ENCODE measurements at regions not wholly inside any gene's neighbourhood (a gene's known extent, or its start where the extent isn't known, plus 50 kb on each side); places are given as distances from the start of the nearest gene placed in this dataset.
"Not testable (repeated sequence)": the region's sequence is repeated elsewhere in the genome, so short reads cannot be mapped to it uniquely, and the experiment has no call there.

DNA sequence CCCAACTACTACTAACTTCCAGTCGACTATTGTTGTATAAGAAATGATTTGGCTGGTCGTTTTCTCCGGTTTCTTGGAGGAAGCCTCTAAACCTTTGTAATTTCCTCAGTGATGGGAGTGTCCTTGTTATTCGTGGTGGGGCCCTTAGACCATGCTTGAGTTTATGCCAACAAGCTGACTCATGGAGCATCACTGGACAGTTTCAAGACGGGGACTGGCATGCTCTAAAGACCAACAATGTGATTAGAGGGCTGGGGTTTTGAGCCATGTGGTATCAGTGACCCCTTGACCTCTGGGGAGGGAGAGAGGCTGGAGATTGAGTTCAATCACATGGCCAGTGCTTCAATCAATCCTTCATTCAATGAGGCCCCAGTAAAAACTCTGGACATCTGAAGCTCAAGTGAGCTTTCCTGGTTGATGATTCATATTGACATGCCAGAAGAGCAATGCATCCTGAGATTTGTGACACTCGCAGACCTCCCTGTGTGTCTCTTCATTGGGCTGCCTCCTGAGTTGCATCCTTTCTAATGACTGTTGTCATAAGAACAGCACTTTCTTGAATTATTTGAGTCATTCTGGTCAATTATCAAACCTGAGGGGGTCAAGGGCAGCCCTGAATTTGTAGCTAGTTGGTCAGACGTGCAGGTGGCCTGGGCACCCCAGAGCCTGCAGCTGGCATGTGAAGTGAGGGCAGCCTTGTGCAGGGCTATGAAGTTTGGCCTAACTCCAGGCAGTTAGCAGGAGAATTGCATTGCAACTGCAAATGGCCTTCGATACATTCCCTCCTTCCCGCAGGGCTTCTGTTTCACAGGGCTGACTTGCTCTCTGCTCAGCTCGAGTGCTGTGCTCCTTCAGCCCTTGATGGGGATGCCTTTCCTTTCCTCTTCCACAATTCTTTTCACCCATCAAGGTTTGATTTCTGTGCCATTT lies 246.5 kb downstream of the FGF9 start:
- no peak for DNase-seq

DNA sequence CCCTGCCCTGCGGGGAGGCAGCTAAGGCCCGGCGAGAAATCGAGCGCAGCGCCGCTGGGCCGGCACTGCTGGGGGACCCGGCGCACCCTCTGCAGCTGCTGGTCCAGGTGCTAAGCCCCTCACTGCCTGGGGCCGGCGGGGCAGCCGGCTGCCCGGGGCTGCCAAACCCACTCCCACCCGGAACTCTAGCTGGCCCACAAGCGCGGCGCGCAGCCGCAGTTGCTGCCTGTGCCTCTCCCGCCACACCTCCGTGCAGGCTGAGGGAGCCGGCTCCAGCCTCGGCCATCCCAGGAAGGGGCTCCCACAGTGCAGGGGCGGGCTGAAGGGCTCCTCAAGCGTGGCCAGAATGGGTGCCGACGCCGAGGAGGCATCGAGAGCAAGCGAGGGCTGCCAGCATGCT lies 249.9 kb downstream of the FGF9 start:
- not testable (repeated sequence) for DNase-seq

DNA sequence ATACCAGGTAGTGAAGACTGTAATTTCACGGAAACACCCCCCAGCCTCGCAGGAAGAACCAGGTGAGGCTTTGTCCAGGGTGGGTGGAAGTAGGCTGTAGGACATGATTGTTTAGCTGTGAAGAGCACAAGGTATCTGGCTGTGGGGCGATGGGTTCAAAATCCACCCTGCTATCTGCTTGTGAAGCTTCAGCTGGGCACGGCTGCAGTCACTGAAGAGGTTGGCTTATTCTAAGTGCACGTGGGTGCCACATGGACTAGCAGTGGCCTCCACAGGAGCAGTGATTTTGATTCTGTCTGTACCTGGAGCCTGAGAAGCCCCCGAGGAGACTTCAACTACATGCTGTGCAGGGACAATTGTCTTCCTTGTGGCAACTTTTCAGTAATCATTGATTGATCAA lies 254.1 kb downstream of the FGF9 start:
- no peak for DNase-seq

DNA sequence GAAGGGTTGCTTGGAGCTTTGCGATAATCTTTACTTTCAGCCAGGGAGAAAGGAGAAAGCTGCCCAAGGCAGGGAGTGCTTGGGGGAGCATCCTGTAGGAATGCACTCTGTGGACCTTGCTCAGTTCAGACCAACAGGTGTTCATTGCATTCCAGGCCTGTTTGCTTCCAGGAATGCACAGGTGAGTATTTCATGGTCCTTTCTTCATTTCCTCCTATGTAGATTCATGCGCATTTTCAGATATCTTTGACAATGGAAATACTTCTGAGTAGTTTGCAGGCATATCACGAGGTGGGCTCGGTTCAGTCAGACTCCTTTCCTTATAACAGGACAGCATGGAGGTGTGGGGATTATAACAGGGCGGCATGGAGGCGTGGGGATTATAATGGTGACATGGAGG lies 254.8 kb downstream of the FGF9 start:
- no peak for DNase-seq

DNA sequence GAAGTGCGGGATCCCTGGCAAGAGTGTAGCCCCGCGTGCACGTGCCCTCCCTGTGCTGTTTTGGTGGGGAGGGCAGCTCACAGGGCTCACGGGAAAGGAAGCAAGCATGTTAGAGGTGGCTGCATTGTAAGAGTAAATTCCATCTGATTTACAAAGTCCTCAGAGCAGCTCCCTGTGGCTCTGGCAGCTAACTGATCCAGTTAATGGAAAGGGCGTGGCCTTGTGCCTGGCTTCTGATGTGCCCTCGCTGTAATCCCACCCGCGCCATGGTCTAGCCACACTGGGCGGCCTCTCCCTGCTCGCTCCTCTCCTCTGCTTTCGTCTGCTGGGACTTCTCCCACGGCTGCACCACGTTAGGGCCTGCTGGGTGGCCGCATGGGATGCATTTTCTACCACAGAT lies 258.5 kb downstream of the FGF9 start:
- DNase-seq: no peak

DNA sequence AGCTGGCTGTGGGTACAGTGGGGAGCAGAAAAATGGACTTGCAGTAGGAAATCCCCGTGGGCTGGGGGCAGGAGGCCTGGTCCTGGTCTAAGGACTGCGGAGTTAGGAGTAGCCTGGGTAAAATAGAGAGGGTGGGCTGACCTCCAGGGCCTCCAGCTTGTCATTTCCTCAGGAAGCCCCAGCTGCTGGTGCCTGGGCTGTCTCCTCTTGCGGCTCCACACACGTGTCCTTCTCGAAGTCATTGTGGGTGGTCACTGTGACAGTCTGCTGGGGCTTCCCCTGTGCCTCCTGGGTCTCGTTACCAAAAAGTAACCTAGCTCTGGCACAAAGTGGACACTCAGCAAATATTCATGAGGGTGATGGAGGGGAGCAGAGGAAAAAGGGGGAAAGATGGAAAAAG lies 259.7 kb downstream of the FGF9 start:
- no peak for DNase-seq

DNA sequence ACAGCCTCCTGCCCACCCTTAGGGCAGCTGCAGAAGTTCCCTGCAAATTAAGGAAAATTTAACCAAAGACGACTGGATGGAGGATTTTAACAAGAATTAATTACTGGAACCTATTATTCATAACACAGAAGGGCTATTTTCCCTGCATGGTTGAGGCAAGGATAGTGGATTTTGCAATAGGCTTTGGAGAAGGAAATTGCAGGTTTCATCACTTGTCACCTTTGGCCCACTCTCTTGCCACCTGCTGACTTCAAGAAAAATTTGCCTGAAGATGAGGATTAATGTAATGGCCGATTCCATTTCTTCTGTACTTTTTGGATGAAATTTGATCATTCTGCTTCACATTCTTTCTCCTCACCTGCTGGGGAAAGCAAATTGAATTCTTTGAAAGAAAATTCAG lies 261.7 kb downstream of the FGF9 start:
- no peak for DNase-seq

DNA sequence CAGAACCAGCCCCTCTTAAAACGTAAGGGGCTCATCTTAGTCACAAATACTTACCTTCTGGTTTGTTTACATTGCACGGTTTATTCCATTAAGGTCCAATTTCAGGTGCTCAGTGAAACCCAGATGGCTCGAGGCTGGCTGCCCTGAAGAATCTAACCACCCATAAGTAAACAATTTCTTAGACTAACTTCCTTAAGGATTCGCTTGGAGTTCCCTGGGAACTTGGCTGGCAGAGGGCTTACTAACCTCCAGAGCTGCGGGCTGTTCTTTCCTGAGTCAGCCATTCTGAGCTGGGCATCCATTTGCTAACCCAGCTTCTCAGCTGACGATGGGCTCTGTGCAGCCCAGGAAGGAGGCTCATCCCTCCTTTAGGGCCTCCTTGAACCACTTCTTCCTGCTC lies 262.1 kb downstream of the FGF9 start:
- no peak for DNase-seq

DNA sequence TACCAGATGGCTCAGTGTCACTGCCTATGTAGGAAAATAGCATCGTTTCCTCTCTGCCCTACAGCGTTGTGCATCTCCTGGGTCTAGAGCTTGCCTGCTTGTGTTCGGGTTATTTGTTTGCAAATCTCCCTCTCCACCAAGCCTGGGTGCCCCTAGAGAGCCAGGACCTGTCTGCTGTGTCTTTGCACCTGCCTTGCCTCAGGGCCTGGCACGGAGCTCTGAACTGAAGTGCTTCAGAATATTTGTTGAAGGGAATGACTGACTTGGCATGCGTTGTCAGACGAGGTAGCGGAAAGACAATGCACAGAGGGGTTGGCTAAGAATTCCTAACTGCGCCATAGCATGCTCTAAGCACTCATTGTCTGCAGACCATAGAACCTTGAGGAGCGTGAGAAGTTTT lies 263.4 kb downstream of the FGF9 start:
- no peak for DNase-seq

DNA sequence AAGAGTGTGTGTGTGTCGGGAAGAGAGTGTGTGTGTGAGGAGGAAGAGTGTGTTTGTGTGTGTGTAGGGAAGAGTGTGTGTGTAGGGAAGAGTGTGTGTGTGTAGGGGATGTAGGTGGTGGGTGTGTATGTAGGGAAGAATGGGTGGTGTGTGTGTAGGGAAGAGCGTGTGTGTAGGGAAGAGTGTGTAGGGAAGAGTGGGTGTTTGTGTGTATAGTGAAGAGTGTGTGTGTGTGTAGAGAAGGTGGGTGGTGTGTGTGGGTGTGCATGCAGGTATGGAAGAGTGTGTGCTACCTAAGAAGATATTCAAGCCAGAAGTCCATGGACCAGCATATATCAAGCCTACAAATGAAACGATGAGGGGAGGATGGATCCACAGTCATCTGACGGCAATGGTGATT lies 265.8 kb downstream of the FGF9 start:
- no peak for DNase-seq

DNA sequence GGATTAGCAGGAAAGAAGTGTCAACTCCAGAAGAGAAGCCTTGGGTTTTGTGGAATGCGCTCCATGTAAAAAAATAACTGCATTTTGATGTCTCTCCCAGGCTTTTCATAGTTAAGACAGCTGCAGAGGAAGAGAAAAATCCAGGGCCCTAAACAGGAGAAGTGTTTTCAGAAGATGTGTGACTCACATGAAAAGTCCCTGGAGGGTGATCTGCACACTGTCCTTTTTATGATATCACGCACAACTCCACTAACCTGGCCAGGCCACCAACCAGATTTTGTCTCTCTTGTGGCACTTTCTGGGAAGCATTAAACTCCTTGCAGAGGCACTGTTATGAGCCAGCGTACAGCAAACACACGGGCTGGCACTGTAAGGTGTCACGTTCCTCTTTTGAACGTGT lies 267.3 kb downstream of the FGF9 start:
- DNase-seq: no peak

DNA sequence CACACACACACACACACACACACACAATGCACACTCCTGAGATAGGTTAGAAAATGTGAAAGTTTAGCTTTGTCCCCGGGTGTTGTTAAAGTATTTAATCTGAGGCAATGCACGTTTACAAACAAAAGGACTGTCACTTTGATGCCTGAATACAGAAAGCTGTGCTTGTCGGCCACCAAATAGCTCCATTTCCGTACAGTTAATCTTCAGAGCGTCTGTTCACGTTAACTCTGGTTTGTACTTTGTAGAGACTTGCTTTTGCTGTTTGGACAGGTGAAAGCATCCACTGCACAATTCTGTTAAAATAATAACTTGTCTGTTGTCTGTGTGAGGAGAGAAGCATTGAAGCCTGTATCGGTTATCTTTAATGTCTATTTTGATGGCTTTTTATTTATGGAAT lies 267.8 kb downstream of the FGF9 start:
- DNase-seq: no peak

DNA sequence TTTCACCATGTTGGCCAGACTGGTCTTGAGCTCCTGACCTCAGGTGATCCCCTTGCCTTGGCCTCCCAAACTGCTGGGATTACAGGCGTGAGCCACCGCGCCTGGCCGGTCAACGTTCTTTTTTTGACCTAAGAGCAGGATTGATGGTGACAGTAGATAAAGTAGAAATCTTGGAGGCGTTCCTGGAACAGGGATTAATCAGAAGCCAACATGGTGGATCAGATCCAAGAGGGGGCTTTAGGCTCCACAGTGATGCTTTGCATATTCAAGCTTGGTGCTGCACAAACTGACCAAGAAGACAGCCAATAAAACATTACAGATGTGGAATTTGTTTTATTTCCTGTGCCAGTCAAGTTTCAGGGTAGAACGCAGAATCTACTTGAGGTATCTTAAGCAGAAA lies 271.2 kb downstream of the FGF9 start:
- no peak for DNase-seq

DNA sequence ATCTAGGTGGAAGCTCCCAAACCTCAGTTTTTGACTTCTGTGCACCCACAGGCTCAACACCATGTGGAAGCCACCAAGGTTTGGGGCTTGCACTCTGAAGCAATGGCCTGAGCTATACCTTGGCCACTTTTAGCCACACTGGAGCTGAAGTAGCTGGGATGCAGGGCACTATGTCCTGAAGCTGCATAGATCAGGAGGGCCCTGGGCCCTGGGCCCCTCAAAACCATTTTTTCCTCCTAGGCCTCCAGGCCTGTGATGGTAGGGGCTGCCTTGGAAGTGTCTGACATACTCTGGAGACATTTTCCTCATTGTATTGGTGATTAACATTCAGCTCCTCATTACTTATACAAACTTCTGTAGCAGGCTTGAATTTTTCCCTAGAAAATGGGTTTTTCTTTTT lies 273.7 kb downstream of the FGF9 start:
- DNase-seq: no peak

DNA sequence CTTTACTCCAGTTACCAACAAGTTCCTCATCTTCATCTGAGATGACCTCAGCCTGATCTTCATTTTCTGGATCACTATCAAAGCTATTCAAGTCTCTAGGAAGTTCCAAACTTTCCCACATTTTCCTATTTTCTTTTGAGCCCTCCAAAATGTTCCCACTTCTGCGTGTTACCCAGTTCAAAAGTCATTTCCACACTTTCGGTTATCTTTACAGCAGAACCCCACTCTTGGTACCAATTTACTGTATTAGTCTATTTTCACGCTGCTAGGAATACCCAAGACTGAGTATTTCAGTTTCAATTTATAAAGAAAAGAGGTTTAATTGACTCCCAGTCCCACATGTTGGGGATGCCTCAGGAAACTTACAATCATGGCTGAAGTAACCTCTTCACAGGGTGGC lies 274.3 kb downstream of the FGF9 start:
- DNase-seq: no peak

DNA sequence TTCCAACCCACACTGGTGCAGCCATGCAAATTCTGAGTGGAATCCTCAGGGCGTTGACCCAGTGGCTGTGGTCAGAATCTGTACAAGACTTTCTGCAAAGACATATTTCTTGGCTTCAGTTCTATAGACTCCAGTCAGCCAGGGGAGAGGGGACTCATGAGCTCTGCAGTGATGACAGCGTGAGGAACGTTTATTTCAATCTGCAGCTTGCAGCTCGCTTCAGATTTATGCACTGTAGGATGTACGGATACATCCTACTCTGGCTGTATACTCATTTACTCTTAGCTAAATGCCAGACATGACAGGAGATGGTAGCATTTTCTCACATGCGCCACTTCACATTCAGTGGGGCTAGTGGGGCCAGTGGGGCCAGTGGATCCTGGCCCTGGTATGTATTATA lies 276.1 kb downstream of the FGF9 start:
- no peak for DNase-seq

DNA sequence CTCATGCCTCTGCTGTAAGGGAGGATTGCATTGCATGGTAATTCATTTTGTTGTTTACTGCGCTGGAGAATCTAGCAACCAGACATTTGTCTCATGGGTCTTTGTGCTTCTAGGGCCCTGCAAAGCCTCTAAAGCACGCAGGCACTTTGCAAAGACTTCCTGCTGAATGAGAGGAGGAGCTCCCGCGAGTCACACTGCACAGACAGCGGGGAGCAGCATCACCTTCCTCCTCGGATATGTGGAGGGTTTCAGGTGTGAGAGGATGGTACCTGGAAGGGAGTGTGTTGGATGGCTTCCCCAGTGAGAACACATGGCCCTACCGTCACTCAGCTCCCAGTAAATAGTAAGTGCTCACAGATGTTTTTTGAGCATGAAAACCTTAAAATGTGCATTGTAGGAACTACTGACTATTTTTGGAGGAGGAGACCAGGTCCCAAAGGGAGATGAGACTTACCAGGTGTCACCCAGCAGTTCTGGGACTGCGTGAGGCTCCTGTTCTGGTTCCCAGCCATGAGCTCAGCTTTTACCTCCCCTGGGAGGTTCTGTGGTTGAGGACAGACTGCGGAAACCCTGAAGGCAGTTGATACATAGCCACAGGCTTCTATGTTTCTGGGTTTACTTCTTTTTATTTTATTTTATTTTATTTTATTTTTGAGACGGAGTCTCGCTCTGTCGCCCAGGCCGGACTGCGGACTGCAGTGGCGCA lies 278.0 kb downstream of the FGF9 start:
- no peak for DNase-seq

DNA sequence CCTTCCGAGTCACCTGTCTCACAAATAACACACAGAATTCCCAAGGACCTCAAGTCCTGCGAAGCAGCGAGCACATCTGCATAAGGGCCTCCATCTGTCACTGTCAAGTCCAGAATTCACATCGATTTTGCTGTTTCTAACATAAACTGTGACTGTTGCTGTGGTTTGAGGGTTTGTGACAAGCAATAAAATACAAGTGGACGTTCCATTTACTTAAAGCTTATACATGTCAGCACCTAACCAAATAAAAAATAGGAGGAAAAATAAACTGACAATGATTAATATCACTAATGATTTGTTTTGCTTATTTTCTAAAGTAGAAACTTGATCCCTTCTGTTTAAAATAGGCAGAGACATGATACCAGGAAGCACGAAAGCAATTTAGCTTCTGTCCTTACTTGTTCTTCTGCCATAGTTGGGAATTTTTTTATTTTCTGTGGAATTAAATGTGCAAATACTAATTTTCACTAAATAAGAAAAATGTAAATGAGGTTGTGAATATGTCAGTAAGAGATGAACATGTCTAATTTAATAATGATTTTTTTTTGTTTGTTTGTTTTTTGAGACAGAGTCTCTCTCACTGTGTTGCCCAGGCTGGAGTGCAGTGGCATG lies 279.1 kb downstream of the FGF9 start:
- DNase-seq: no peak

DNA sequence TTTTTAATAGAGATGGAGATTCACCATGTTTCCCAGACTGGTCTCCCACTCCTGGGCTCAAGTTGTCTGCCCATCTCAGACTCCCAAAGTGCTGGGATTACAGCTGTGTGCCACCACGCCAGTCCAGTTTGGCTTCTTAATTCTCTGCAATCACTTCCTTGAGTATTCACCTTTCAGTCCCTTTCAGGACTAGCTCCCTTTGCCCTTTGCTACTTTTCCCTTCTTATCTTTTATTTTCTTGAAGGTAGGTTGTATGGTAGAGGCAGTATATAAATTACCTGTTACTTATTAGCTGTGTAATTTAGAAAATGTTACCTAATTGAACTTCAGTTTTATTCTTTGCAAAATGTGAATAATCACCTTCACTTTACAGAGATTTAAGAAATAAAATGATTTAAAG lies 285.8 kb downstream of the FGF9 start:
- DNase-seq: no peak

DNA sequence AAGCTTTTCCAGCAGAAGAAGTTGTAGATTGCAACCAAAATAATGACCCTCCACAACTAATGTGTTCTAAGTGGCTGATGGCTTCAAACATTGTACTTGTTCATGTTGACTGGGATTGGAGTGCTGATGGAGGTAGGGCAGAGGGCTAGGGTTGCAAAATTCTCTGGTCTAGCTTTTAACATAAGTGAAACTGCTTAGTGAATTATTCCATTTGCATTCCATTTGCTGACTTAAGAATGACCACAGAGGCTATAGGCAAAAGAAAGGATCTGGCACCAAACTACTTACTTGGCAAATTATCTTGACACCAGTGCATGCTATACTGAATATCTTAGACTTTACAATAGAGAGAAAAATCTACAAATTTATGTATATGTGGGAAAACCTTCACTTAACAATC lies 287.0 kb downstream of the FGF9 start:
- no peak for DNase-seq

DNA sequence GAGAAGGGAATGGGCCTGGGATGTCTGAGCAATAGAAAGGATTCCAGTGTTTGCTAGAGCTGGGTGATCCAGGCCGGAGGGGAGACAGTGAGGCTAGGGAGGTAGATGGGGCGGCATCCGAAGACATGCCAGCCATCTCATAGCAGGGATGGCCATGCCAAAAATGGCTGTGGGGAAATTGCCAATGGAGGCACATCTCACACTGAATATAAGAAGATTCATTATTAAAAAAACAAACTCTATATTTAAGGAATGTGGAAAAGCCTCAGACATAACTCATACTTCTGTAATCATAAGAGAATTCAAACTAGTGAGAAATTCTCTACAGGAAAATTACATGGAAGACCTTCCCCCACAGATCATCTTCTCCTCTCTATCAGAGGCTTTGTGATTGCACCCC lies 289.2 kb downstream of the FGF9 start:
- no peak for DNase-seq

DNA sequence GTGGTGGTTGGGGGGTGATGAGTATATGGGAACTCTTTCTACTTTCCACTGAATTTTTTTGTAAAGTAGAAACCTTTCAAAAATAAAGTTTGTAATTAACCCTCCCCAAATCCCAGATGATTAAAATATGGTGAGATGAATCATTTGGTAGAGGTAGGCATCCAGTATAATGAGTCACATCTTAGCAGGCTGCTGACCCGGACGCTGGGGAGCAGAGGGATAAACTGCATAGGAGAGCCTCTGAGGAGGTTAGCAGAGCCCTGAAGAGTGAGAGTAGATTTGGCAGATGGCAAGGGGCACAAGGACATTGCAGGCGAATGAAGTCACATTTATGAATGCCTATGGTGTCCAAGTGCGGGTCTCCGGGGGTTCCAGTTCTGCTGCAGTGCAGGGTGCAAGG lies 293.8 kb downstream of the FGF9 start:
- DNase-seq: no peak

DNA sequence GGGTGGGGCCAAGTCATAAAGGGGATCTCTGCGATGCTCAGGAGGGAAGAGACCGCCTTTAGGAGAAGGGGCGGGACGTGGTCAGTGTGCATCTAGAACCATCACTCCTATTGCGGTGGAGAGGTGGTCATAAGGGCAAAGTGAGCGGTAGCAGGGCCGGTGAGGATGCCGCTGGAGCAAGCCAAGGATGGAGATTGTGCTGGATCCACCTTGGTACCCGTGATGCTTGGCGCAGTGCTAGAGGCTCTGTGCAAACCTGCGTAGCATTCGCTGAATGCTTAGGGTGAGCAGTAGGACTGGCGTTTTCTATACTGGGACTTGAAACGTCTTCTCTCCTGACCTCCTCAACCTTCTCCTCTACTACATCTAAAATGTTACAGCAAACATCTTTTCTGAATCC lies 294.2 kb downstream of the FGF9 start:
- no peak for DNase-seq

DNA sequence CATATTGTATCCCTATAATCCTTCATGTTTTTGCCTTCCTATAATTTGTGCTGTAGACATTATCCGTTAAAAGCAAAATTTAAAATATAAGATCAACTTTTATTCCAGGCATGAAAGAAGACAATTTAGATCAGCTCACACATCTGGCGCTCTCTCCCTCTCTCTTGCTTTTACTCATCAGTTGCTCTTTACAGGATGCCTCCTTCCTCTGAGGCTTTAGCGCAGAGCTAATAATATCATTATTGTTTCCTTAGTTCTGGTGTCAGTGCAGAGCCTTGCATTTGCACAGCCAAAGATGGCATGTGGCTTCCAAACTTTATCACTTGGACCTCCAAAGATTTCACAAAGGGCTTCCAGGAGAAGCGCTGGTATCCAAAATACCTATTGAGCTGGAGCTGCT lies 295.1 kb downstream of the FGF9 start:
- DNase-seq: no peak

All from femur (tissue), 1 donor.